B cell (primary cell): ENCODE measurements at regions not wholly inside any gene's neighbourhood (a gene's known extent, or its start where the extent isn't known, plus 50 kb on each side); places are given as distances from the start of the nearest gene placed in this dataset.

Experiments used
- ATAC-seq: fragments of 200-7000 bp; cut with Tn5 transposase; one replicate; pipeline ENCODE4 v1.10.0; 2021; ENCODE audit warnings: low read depth, mild to moderate bottlenecking, moderate number of reproducible peaks, moderate library complexity
- CTCF ChIA-PET: fragments of 350-600 bp; sonication (Branson Sonifier 250); formaldehyde crosslinking; loops from one replicate; lab custom pipeline; 2021; ENCODE audit warnings: antibody characterized with exemption, inconsistent platforms; lab: Charles Lee
- POLR2A ChIA-PET: fragments of 350-600 bp; sonication (Branson Sonifier 250); formaldehyde crosslinking; loops from one replicate; lab custom pipeline; 2021; ENCODE audit warnings: antibody characterized with exemption; lab: Charles Lee
- DNase-seq: peaks from one replicate; pipeline ENCODE4 v3.0.0; 2013
- H2AFZ ChIP-seq: 2 replicates; pipeline ENCODE4 v1.6.1; 2012; ENCODE audit warnings: mild to moderate bottlenecking, low read depth, low read length; ENCODE audit not compliant: insufficient read depth, poor library complexity, severe bottlenecking
- H3K27ac ChIP-seq, 2 donors: 1 replicate in 1 of 2; 2 replicates in 1 of 2; pipeline ENCODE4 v1.5.1; 2012 to 2013; ENCODE audit warnings: low read length in 2 of 2, mild to moderate bottlenecking in 2 of 2, moderate library complexity in 1 of 2
- H3K27me3 ChIP-seq, 4 experiments: fragments of 200-600 bp in 1 of 4; sonication (generic) in 1 of 4; replicated peaks in 1 of 4; 1 replicate in 2 of 4; 2 replicates in 2 of 4; pipeline versions ENCODE4 v1.6.1 to v1.7.0; 2013 to 2016; ENCODE audit warnings: low read length in 3 of 4, mild to moderate bottlenecking in 2 of 4, mixed read lengths in 1 of 4, moderate library complexity in 1 of 4; ENCODE audit not compliant: insufficient read depth in 4 of 4, control insufficient read depth in 3 of 4; ENCODE audit errors: control extremely low read depth in 1 of 4
- H3K36me3 ChIP-seq, 2 experiments: replicated peaks in 1 of 2; 1 replicate in 1 of 2; 2 replicates in 1 of 2; pipeline versions ENCODE4 v1.6.1 to v1.7.1; 2013; ENCODE audit warnings: low read length in 1 of 2; ENCODE audit not compliant: insufficient read depth in 2 of 2, control insufficient read depth in 1 of 2; ENCODE audit errors: control extremely low read depth in 1 of 2, extremely low read depth in 1 of 2
- H3K4me1 ChIP-seq, 2 donors: fragments of 200-600 bp in 1 of 2; sonication (generic) in 1 of 2; 1 replicate in 1 of 2; 2 replicates in 1 of 2; pipeline versions ENCODE4 v1.5.1 to v1.6.1; 2013 to 2017; ENCODE audit warnings: low read length in 2 of 2; ENCODE audit not compliant: control insufficient read depth in 2 of 2, insufficient read depth in 2 of 2
- H3K4me2 ChIP-seq: replicated peaks from 2 replicates; pipeline ENCODE3; 2012; ENCODE audit warnings: mild to moderate bottlenecking, low read depth, low read length; ENCODE audit not compliant: poor library complexity, severe bottlenecking
- H3K4me3 ChIP-seq, 5 experiments: fragments of 200-600 bp in 1 of 5; sonication (generic) in 1 of 5; 1 replicate in 3 of 5; 2 replicates in 2 of 5; pipeline versions ENCODE4 v1.5.1 to v1.7.0; 2011 to 2016; ENCODE audit warnings: low read length in 4 of 5, mild to moderate bottlenecking in 4 of 5, low read depth in 2 of 5, control low read depth in 1 of 5, moderate library complexity in 1 of 5; ENCODE audit not compliant: insufficient read depth in 1 of 5; ENCODE audit errors: control extremely low read depth in 1 of 5, extremely low read depth in 1 of 5
- H3K79me2 ChIP-seq: fragments of 200-600 bp; sonication (generic); one replicate; pipeline ENCODE4 v1.6.0; 2016; ENCODE audit warnings: low read length; ENCODE audit not compliant: control insufficient read depth, insufficient read depth
- H3K9ac ChIP-seq: fragments of 200-600 bp; sonication (generic); 2 replicates; pipeline ENCODE4 v1.6.1; 2017; ENCODE audit warnings: mild to moderate bottlenecking, low read length, moderate library complexity
- H3K9me3 ChIP-seq, 3 donors: one replicate each; pipeline versions ENCODE4 v1.6.1 to v1.7.1; 2013; ENCODE audit warnings: low read length in 2 of 3; ENCODE audit not compliant: control insufficient read depth in 2 of 3, insufficient read depth in 1 of 3; ENCODE audit errors: control extremely low read depth in 1 of 3
- H4K20me1 ChIP-seq: 2 replicates; pipeline ENCODE4 v1.6.0; 2012; ENCODE audit warnings: mild to moderate bottlenecking, low read length; ENCODE audit not compliant: insufficient read depth, control insufficient read depth, poor library complexity, severe bottlenecking
- H3K27ac Mint-ChIP-seq: one replicate; pipeline ENCODE4 v1.8.0; 2021; ENCODE audit warnings: mixed read lengths
- H3K27me3 Mint-ChIP-seq: one replicate; pipeline ENCODE4 v1.8.0; 2021; ENCODE audit warnings: mixed read lengths
- H3K4me1 Mint-ChIP-seq: one replicate; pipeline ENCODE4 v1.8.0; 2021; ENCODE audit warnings: mixed read lengths
- H3K4me3 Mint-ChIP-seq: one replicate; pipeline ENCODE4 v1.8.0; 2021; ENCODE audit warnings: mixed read lengths
- H3K9me3 Mint-ChIP-seq: one replicate; pipeline ENCODE4 v1.8.0; 2022; ENCODE audit warnings: mixed read lengths; ENCODE audit not compliant: insufficient read depth
- EZH2 ChIP-seq: IDR thresholded peaks from 2 replicates; pipeline ENCODE4 v1.6.1; 2012; ENCODE audit warnings: borderline replicate concordance, low read depth, mild to moderate bottlenecking, moderate library complexity, low read length; ENCODE audit not compliant: insufficient read depth, poor library complexity, severe bottlenecking
- WGBS: methylation state at CpG from one replicate; pipeline ENCODE4 v1.1.5; 2013; ENCODE audit warnings: missing lambda C conversion rate; ENCODE audit not compliant: insufficient coverage; 5-methylcytosine and 5-hydroxymethylcytosine counted together
- intact Hi-C: fragments of 100-400 bp; cut with micrococcal nuclease; formaldehyde crosslinking; loops from one replicate; pipeline ENCODE4 v1.10.0; 2022
- TF ChIP-seq, protein P1 (sequence below): fragments of 200-600 bp; IDR thresholded peaks from one replicate; pipeline ENCODE4 v1.8.0; 2022; ENCODE audit warnings: antibody characterized with exemption, mild to moderate bottlenecking

- no peaks in the 10 kb centered on the region for H3K79me2 ChIP-seq
- CTCF ChIA-PET, result no interaction called here
- no peak overlapping the region for H3K4me3 ChIP-seq
- POLR2A ChIA-PET, result no interaction called here
- H3K27me3 Mint-ChIP-seq, result no peaks in the 10 kb centered on the region
- H3K36me3 ChIP-seq, result no peaks in the 10 kb centered on the region
- no peak overlapping the region for H2AFZ ChIP-seq
- WGBS, result 97% methylated on average over 9 of the region's 15 CpGs
- H3K4me3 Mint-ChIP-seq, result no peak overlapping the region
- H3K4me2 ChIP-seq, result no peak overlapping the region
- peaks cover 0 to 16% (median 0%) of the 10 kb centered on the region in 3 donors for H3K9me3 ChIP-seq
- no peaks in the 10 kb centered on the region for H3K4me1 ChIP-seq
- ATAC-seq, result no peak
- H3K9me3 Mint-ChIP-seq, result peaks cover 5% of the 10 kb centered on the region
- H4K20me1 ChIP-seq, result no peaks in the 10 kb centered on the region
- H3K27ac Mint-ChIP-seq, result no peak overlapping the region
- no peaks in the 10 kb centered on the region for H3K4me1 Mint-ChIP-seq
- intact Hi-C loops, result no loop called here
- no peak for DNase-seq
- no peak for TF ChIP-seq EZH2
- TF ChIP-seq, protein P1, sequence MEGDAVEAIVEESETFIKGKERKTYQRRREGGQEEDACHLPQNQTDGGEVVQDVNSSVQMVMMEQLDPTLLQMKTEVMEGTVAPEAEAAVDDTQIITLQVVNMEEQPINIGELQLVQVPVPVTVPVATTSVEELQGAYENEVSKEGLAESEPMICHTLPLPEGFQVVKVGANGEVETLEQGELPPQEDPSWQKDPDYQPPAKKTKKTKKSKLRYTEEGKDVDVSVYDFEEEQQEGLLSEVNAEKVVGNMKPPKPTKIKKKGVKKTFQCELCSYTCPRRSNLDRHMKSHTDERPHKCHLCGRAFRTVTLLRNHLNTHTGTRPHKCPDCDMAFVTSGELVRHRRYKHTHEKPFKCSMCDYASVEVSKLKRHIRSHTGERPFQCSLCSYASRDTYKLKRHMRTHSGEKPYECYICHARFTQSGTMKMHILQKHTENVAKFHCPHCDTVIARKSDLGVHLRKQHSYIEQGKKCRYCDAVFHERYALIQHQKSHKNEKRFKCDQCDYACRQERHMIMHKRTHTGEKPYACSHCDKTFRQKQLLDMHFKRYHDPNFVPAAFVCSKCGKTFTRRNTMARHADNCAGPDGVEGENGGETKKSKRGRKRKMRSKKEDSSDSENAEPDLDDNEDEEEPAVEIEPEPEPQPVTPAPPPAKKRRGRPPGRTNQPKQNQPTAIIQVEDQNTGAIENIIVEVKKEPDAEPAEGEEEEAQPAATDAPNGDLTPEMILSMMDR, result no peak
- no peaks in the 10 kb centered on the region for H3K27me3 ChIP-seq
- H3K27ac ChIP-seq, result no peak overlapping the region
- no peak overlapping the region for H3K9ac ChIP-seq
These were observed 385.8 kb upstream of the ZNF507 start for GRCh38 chr19:31959527-31960018.

GRCh38 chr19:31960474-31960873 lies 384.9 kb upstream of the ZNF507 start:
- ChIA-PET POLR2A (no interaction called here), CTCF (no interaction called here)
- Histone ChIP-seq H3K27me3 (no peaks in the 10 kb centered on the region), H3K4me1 (no peaks in the 10 kb centered on the region), H3K4me2 (no peak overlapping the region), H3K9me3 (peaks cover 0 to 20% (median 0%) of the 10 kb centered on the region in 3 donors), H3K27ac (no peak overlapping the region), H3K4me3 (no peak overlapping the region), H2AFZ (no peak overlapping the region), H3K36me3 (no peaks in the 10 kb centered on the region), H4K20me1 (no peaks in the 10 kb centered on the region), H3K79me2 (no peaks in the 10 kb centered on the region), H3K9ac (no peak overlapping the region)
- Mint-ChIP-seq H3K9me3 (peaks cover 4% of the 10 kb centered on the region), H3K4me3 (no peak overlapping the region), H3K27me3 (no peaks in the 10 kb centered on the region), H3K4me1 (no peaks in the 10 kb centered on the region), H3K27ac (no peak overlapping the region)
- DNase-seq (no peak), ATAC-seq (no peak)
- intact Hi-C loops, result no loop called here
- TF ChIP-seq, protein P1, result no peak
- no peak for TF ChIP-seq EZH2
- WGBS, result 97% methylated on average over 5 of the region's 6 CpGs
